ENCODE measurements at regions not wholly inside any gene's neighbourhood (a gene's known extent, or its start where the extent isn't known, plus 50 kb on each side); places are given as distances from the start of the nearest gene placed in this dataset.

GRCh38 chr4:100721077-100721476 is 203.3 kb upstream of the EMCN start:
- no peak for DNase-seq

DNA sequence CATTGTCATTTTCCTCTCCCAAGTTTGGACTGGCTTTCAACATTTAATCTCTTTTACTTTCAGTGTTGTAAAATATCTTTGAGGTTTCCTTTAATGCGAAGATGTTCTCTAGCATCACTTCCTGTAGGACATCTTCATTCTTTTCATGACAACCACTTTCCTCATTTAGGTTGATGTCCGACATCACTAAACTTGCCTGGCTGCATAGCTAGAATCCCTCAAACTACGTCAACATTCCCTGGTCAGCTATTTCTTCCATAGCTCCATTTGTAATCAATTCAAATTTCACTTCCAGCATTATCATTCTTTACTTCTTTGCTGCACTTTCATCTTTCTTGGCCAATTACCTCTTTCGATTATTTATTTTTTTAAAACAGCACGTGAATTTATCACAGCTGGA is 198.6 kb upstream of the EMCN start:
- DNase-seq: no peak

DNA sequence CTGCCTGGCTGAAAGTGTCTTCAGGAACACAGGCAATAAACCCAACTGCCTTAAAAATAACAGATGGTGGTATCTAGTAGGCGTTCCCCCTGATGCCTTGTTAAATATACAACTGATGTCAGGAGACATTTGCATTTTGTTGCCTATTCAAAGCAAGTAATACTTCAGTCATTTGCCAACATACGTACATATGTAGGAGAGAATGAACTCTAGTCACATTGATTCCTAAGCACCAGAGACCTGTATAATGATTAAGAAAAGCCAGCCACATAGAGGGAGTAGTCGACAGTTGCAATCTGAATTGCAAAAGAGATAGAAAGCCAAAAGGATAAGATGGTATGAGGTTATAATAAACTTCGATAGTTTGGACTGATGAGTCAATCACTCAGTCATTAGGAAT is 191.0 kb upstream of the EMCN start:
- DNase-seq: no peak

DNA sequence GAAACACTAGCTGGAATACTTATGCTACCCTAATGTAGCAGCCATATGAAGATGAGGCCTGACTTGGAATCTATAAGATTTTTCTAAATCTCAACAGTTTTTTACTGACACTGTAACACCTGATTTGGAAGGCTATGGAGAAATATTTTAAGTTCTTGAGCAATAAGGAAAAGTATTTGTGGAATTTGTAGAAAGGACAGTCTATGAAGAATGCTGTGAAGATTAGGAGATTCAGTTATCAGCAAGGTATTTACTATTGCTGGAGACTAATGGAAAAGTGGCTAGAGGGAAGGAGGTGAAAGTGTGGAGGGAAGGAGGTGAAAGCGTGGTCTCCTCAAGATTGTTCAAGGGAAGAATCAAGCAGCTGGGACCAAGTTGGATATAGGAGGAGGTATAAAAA is 190.0 kb upstream of the EMCN start:
- DNase-seq: no peak

GRCh38 chr4:100696531-100696930 is 178.7 kb upstream of the EMCN start:
- peak; percentile 27 for DNase-seq

- DNase-seq: no peak
Observed at GRCh38 chr4:100695871-100696270, 178.0 kb upstream of the EMCN start.

DNA sequence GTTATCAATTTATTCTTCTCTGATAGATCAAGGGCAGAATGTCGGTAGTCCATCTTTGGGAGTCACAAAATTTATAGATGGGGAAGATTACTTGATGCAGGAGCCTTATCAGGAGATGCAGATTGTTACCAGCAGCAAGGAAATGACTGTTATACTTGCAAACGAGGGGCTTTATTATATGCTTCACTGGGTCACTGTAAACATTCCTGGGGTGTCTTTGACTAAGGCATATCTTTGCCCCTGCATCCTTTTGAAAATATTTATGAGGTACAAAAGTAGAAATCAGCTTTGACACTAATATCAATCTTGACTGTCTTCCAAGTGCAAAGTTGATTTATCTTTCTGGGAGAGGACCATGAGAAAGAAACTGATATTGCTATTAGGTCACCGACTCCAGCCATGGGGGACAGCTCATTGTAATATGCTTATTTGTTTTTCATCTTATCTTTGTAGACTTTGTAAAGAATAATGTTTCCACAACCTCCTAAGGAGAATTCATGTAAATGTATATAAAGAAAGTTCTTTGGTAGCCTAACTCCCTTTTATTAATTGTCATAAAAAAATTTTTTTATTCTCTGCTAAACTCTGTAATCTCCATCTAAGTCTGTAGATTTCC is 177.3 kb upstream of the EMCN start:
- no peak for DNase-seq

GRCh38 chr4:100694467-100694866 is 176.6 kb upstream of the EMCN start:
- DNase-seq: no peak

DNA sequence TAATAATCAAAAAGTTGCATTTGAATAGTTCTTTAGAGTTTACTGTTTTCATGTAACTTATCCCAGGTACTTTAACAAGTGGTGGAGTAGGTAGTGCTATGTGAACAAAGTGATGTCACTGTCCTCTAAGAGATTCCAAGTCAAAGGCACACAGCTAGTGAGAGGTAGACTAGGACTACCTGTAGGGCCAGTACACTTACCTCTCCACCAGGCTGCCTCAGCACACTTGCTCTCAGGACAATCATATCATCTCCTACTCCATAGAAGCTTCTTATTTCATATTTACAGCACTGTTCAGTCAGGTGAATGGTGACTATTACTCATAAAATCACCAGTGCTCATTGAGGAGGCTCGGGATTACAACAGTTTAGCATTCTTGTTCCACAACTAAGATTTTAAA is 173.0 kb upstream of the EMCN start:
- no peak for DNase-seq

DNA sequence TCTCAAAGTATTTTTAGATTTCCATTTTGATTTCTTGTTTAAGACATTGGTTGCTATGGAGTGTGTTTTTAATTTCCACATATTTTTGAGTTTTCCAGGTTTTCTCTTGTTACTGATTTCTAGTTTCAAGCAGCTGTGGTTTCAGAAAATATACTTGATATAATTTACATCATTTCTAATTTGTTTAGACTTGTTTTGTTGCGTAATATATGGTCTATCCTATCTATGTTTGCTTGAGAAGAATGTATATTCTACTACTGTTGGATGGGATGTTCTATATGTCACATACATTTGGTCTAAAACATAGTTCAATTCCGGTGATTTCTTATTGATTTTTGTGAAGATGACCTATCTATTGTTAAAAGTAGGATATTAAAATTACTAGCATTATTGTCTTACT is 170.5 kb upstream of the EMCN start:
- no peak for DNase-seq

DNA sequence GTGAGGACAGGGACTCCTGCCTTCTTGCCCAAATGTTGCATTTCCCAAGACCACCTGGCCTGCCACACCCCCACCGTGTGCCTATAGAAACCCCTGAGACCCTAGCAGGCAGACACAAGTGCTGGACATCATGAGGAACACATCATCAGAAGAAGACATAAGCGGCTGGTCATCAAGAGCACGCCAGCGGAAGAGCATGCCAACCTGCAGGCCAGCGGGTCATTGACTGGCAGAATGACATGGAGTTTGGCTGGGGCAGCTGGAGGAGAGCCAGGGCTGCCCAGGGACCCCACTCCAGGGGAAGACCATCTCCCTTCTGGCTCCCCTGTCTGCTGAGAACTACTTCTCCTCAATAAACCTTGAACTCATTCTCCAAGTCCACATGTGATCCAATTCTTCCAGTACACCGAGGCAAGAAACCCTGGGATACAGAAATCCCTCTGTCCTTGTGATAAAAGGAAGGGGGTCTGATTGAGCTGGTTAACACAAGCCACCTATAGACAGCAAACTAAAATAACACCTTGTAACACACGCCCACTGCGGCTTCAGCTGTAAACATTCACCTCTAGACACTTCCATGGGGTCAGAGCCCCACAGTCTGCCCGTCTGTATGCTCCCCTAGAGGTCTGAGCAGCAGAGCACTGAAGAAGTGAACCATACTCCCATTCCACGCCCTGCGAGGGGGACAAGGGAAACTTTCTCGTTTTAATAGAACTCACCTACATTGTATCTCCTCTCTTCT is 164.8 kb upstream of the EMCN start:
- DNase-seq: no peak

DNA sequence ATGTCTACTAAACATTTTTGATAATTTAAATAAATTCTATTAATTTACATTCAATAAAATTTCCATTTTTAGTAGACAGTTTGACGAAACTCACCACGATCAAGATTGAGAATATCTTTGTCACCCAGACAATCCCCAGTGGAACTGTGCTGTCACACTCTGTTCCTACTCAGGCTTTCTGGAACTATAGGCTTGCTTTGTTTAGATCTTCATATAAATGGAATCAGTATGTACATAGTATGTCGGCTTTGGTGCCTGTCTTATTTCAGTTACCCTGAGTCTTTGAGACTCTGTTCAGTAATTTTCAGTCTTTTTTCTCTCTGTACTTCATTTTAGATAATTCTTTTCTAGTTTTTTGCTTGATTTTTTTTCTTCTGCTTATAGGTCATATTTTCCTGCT is 163.5 kb upstream of the EMCN start:
- DNase-seq: peak; percentile 13

- DNase-seq: no peak
Observed at GRCh38 chr4:100679926-100680325, 162.1 kb upstream of the EMCN start.

DNA sequence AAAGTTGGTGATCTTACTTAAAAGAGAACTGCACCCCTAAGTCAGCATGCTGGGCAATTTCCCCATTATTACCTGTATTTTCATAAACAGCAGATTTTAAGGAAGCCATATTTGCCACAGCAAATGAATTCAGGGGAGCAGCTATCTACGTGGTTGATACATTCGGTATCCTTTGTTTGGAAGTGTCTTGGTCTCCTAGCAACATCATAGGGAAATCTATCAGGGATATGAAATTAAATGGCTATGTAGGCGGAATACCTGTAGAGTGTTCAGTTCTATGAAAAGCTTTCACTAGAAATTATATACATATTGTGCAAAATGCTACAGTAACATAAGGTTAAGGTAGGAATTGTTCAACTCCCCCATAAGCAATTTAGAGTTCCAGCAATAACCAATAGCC is 157.2 kb upstream of the EMCN start:
- no peak for DNase-seq

DNA sequence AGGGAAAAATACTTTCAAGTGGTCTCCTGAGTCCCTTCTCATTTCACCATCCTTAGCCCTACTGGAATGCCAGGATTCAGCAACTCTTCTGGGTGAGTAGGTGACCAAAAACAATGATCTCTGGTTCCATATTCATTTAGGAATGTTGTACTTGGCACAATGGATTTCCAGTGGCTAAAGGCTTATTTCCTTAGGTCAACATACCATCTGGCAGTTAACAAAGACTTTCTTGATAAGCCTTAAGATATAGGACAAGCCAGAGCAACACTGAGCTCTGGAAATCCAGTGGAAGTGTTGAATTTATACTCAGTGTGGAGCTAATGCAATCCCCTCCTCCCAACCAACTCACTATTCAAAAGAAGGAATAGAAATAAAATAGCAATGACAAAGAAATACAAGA is 139.4 kb upstream of the EMCN start:
- no peak for DNase-seq

DNA sequence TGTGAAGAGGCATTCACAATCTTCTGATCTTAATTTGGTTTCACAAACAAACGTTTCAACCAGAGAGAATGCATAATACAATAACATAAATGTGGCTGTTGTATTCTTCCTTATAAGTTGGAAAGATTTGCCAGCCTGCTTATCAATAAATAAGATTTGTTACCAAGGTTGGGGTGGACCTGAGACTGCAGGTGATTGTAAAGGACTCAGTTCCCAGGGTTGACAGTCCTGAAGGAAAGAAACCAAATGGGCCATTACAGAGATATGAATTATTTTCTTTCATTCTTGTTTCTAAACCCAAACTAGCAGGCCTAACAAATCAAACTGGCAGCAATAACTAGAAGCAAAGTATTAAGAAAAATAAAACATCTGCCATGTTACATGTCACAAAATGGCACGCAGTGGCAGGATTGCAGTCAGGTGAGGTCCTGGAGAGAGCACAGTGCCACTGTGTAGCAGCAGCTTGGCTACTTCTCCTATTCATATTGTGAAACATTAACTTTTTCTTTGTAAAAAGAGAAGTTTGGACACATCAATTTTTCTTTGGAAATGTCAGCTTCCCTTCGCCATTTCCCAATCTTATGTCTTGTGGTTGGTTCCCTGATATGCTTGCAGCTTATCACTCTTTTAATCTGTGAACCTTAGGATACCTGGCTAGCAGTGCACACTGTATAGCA is 133.8 kb upstream of the EMCN start:
- DNase-seq: no peak

DNA sequence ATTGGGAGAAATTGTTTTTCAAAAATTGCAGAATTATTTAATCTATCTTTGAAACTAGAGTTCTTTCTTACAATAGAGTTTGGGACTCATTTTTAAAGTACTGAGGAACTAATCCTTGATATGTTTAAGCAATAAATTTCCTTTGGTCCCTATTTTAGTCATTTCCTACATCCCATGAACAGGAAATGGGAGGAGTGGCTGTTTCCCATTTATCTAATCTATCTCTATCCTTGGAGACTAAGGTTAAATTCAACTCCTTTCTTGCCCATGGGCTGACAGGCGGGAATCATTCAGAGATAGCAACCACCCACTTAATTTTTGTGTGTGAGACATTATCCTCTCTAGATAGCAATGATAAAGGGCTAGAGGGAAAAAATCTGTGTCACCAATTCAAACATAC is 131.6 kb upstream of the EMCN start:
- DNase-seq: no peak

- no peak for DNase-seq
Observed at GRCh38 chr4:100644150-100644549, 126.3 kb upstream of the EMCN start.

GRCh38 chr4:100641336-100641735 is 123.5 kb upstream of the EMCN start:
- DNase-seq: no peak

GRCh38 chr4:100635899-100636298 is 118.1 kb upstream of the EMCN start:
- DNase-seq: no peak

- DNase-seq: peak; percentile 11
Observed at GRCh38 chr4:100633269-100633668, 115.4 kb upstream of the EMCN start.

DNA sequence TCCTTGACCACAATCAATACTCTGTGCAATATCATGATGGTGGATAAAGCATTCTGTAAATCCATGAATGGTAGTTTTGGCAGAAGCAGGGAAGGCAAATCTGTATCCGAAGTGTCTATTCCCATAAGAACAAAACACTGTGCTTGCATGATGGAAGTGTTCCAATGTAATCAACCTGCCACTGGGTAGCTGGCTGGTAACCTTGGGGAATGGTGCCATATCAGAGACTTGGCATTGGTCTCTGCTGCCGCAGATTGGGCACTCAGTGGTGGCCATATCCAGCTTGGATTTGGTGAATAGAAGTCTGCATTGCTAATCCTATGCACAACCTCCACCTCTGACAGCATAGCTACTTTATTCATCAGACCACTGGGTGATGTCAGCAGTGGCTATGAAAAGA is 114.3 kb upstream of the EMCN start:
- no peak for DNase-seq

- no peak for DNase-seq
Observed at GRCh38 chr4:100631281-100631968, 113.6 kb upstream of the EMCN start.

- DNase-seq: no peak
Observed at GRCh38 chr4:100630341-100630740, 112.5 kb upstream of the EMCN start.
